Liver (tissue), 8 donors: ENCODE measurements at regions not wholly inside any gene's neighbourhood (a gene's known extent, or its start where the extent isn't known, plus 50 kb on each side); places are given as distances from the start of the nearest gene placed in this dataset.
A peak's percentile ranks its signal among the peaks of the same experiment; 100 is the strongest.

ENCODE experiments used
- DNase-seq: peaks from one replicate; pipeline ENCODE4 v3.0.0-alpha.2; 2017; ENCODE audit warnings: low spot score
- H3K27ac ChIP-seq, 2 donors: one replicate each; pipeline ENCODE4 v1.7.0; 2013; ENCODE audit warnings: inconsistent platforms in 2 of 2, low read length in 2 of 2, control low read depth in 1 of 2, low read depth in 1 of 2, mild to moderate bottlenecking in 1 of 2
- H3K27me3 ChIP-seq, 4 donors: one replicate each; pipeline versions ENCODE4 v1.6.1 to v1.7.0; 2013; ENCODE audit warnings: low read length in 3 of 4, inconsistent platforms in 1 of 4, mild to moderate bottlenecking in 1 of 4, moderate library complexity in 1 of 4; ENCODE audit not compliant: control insufficient read depth in 4 of 4, insufficient read depth in 4 of 4
- H3K36me3 ChIP-seq, 4 donors: one replicate each; pipeline versions ENCODE4 v1.6.1 to v1.7.0; 2013; ENCODE audit warnings: low read length in 3 of 4, mild to moderate bottlenecking in 3 of 4, low read depth in 1 of 4, moderate library complexity in 1 of 4; ENCODE audit not compliant: control insufficient read depth in 4 of 4, insufficient read depth in 3 of 4
- H3K4me1 ChIP-seq, 4 donors: one replicate each; pipeline versions ENCODE4 v1.6.1 to v1.7.0; 2013; ENCODE audit warnings: low read length in 3 of 4, mild to moderate bottlenecking in 3 of 4, moderate library complexity in 1 of 4; ENCODE audit not compliant: control insufficient read depth in 4 of 4, insufficient read depth in 4 of 4
- H3K4me3 ChIP-seq, 3 donors: one replicate each; pipeline versions ENCODE4 v1.6.1 to v1.7.0; 2013; ENCODE audit warnings: low read length in 3 of 3, control low read depth in 1 of 3, low read depth in 1 of 3, mild to moderate bottlenecking in 1 of 3
- H3K9ac ChIP-seq, 2 donors: one replicate each; pipeline ENCODE4 v1.7.0; 2013; ENCODE audit warnings: low read length in 2 of 2, mild to moderate bottlenecking in 2 of 2, moderate library complexity in 2 of 2, control low read depth in 1 of 2, low read depth in 1 of 2
- H3K9me3 ChIP-seq, 4 donors: one replicate each; pipeline versions ENCODE4 v1.6.1 to v1.7.0; 2013; ENCODE audit warnings: low read length in 3 of 4; ENCODE audit not compliant: control insufficient read depth in 4 of 4
- EGR1 ChIP-seq, 2 donors: IDR thresholded peaks; 2 replicates each; pipeline ENCODE4 v1.6.1; 2016 to 2018; ENCODE audit warnings: antibody characterized with exemption in 2 of 2, low read depth in 2 of 2
- FOXA1 ChIP-seq: IDR thresholded peaks from 2 replicates; pipeline ENCODE4 v1.6.1; 2016; ENCODE audit warnings: antibody characterized with exemption
- FOXA2 ChIP-seq: IDR thresholded peaks from 2 replicates; pipeline ENCODE4 v1.6.1; 2016; ENCODE audit warnings: antibody characterized with exemption
- GABPA ChIP-seq, 2 donors: IDR thresholded peaks in 1 of 2; conservative IDR thresholded peaks in 1 of 2; 2 replicates each; pipeline ENCODE4 v1.6.1; 2016; ENCODE audit warnings: antibody characterized with exemption in 2 of 2, mild to moderate bottlenecking in 1 of 2, moderate library complexity in 1 of 2
- HNF4A ChIP-seq, 2 donors: conservative IDR thresholded peaks; 2 replicates each; pipeline ENCODE4 v1.6.1; 2016; ENCODE audit warnings: antibody characterized with exemption in 2 of 2, mild to moderate bottlenecking in 2 of 2
- HNF4G ChIP-seq: IDR thresholded peaks from 2 replicates; pipeline ENCODE4 v1.6.1; 2016; ENCODE audit warnings: antibody characterized with exemption
- JUND ChIP-seq, 2 donors: IDR thresholded peaks; 2 replicates each; pipeline ENCODE4 v1.6.1; 2016; ENCODE audit warnings: antibody characterized with exemption in 2 of 2
- NR2F2 ChIP-seq: IDR thresholded peaks from 2 replicates; pipeline ENCODE4 v1.6.1; 2016; ENCODE audit warnings: antibody characterized with exemption
- RAD21 ChIP-seq, 2 donors: IDR thresholded peaks; 2 replicates each; pipeline ENCODE4 v1.6.1; 2016; ENCODE audit warnings: antibody characterized with exemption in 2 of 2, mild to moderate bottlenecking in 2 of 2
- RXRA ChIP-seq, 2 donors: IDR thresholded peaks; 2 replicates each; pipeline ENCODE4 v1.6.1; 2017 to 2018; ENCODE audit warnings: antibody characterized with exemption in 2 of 2, mild to moderate bottlenecking in 1 of 2
- SP1 ChIP-seq: IDR thresholded peaks from 2 replicates; pipeline ENCODE4 v1.6.1; 2018; ENCODE audit warnings: antibody characterized with exemption, mild to moderate bottlenecking
- TAF1 ChIP-seq: conservative IDR thresholded peaks from 2 replicates; pipeline ENCODE4 v1.6.1; 2016; ENCODE audit warnings: antibody characterized with exemption, mild to moderate bottlenecking
- YY1 ChIP-seq: IDR thresholded peaks from 2 replicates; pipeline ENCODE4 v1.6.1; 2016; ENCODE audit warnings: antibody characterized with exemption, mild to moderate bottlenecking
- WGBS: extraction: QIAGEN DNeasy Blood & Tissue Kit; methylation state at CpG from one replicate; pipeline ENCODE4 v1.1.7; 2013; 5-methylcytosine and 5-hydroxymethylcytosine counted together
- TF ChIP-seq, protein P1 (sequence below): IDR thresholded peaks from 2 replicates; pipeline ENCODE4 v1.6.1; 2016; ENCODE audit warnings: antibody characterized with exemption
- TF ChIP-seq, protein P2 (sequence below): IDR thresholded peaks from 2 replicates; pipeline ENCODE4 v1.6.1; 2016; ENCODE audit warnings: antibody characterized with exemption
- TF ChIP-seq, protein P3 (sequence below): IDR thresholded peaks from 2 replicates; pipeline ENCODE4 v1.6.1; 2016; ENCODE audit warnings: antibody characterized with exemption
- TF ChIP-seq, protein P4 (sequence below): IDR thresholded peaks from 2 replicates; pipeline ENCODE4 v1.6.1; 2016; ENCODE audit warnings: antibody characterized with exemption, mild to moderate bottlenecking
- TF ChIP-seq, protein P5 (sequence below): fragments of 150-350 bp; IDR thresholded peaks from 2 replicates; pipeline ENCODE4 v1.5.1; 2017; ENCODE audit warnings: improper control_type of control experiment, low read depth, low read length; ENCODE audit not compliant: missing input control
- donor health status: healthy.
- donor health status: healthy.
- donor health status: healthy.
- donor health status: healthy.
- donor health status: healthy.

DNA sequence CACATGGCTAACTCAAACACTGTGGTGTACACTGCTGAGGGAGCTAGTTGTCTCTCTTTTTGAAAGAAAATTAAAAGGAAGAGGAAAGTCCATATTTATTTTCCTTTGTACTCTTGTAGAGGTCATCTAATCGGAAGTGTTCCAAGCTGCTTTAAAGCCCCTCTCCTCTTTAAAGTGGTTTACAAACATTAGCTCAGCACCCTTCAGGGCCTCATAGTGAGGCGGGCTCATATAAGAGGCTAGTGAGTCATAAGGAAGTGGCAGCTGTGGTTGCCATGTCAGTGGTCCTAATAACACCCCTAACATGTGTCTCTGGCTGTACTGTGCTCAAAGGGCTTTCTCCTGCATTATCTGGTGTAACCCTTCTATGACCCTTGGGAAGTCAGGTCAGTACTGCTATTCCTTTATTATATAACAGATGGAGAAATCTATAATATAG, 104.4 kb upstream of the SERBP1 start:
- Histone ChIP-seq H3K27ac (peak overlapping the region; percentile 85 to 89), H3K4me1 (peaks cover 9 to 53% (median 35%) of the 10 kb centered on the region in 4 donors), H3K4me3 (no peak overlapping the region), H3K27me3 (no peaks in the 10 kb centered on the region), H3K9me3 (no peaks in the 10 kb centered on the region), H3K36me3 (no peaks in the 10 kb centered on the region), H3K9ac (peak overlapping the region; percentile 22 to 88)
- 25% methylated on average over 2 of the region's 2 CpGs for WGBS
- TF ChIP-seq, protein P1, sequence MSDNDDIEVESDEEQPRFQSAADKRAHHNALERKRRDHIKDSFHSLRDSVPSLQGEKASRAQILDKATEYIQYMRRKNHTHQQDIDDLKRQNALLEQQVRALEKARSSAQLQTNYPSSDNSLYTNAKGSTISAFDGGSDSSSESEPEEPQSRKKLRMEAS: peak; percentile 59
- TF ChIP-seq EGR1 (IDR thresholded peaks at IDR 0.05; ENCODE audit: low read depth in 2 of 2): peak in 1 of 2 donors; percentile 16
- TF ChIP-seq FOXA2: peak; percentile 44
- no peak for TF ChIP-seq GABPA (IDR thresholded peaks at IDR 0.05 in 1 of 2, conservative IDR thresholded peaks at IDR 0.05 in 1 of 2)
- peak; percentile 45 for TF ChIP-seq HNF4G
- peak; percentile 87 to 88 for TF ChIP-seq RXRA (IDR thresholded peaks at IDR 0.05)
- peak; percentile 13 for TF ChIP-seq TAF1
- TF ChIP-seq, protein P2, sequence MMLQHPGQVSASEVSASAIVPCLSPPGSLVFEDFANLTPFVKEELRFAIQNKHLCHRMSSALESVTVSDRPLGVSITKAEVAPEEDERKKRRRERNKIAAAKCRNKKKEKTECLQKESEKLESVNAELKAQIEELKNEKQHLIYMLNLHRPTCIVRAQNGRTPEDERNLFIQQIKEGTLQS: peak; percentile 45
- TF ChIP-seq, protein P3, sequence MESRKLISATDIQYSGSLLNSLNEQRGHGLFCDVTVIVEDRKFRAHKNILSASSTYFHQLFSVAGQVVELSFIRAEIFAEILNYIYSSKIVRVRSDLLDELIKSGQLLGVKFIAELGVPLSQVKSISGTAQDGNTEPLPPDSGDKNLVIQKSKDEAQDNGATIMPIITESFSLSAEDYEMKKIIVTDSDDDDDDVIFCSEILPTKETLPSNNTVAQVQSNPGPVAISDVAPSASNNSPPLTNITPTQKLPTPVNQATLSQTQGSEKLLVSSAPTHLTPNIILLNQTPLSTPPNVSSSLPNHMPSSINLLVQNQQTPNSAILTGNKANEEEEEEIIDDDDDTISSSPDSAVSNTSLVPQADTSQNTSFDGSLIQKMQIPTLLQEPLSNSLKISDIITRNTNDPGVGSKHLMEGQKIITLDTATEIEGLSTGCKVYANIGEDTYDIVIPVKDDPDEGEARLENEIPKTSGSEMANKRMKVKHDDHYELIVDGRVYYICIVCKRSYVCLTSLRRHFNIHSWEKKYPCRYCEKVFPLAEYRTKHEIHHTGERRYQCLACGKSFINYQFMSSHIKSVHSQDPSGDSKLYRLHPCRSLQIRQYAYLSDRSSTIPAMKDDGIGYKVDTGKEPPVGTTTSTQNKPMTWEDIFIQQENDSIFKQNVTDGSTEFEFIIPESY: peak; percentile 23
- peak; percentile 81 to 83 for TF ChIP-seq HNF4A (conservative IDR thresholded peaks at IDR 0.05)
- TF ChIP-seq JUND (IDR thresholded peaks at IDR 0.05): peak; percentile 58 to 65
- peak; percentile 29 for TF ChIP-seq FOXA1
- TF ChIP-seq NR2F2: peak; percentile 15
- no peak for TF ChIP-seq RAD21 (IDR thresholded peaks at IDR 0.05)
- peak; percentile 48 for TF ChIP-seq YY1
- TF ChIP-seq, protein P4, sequence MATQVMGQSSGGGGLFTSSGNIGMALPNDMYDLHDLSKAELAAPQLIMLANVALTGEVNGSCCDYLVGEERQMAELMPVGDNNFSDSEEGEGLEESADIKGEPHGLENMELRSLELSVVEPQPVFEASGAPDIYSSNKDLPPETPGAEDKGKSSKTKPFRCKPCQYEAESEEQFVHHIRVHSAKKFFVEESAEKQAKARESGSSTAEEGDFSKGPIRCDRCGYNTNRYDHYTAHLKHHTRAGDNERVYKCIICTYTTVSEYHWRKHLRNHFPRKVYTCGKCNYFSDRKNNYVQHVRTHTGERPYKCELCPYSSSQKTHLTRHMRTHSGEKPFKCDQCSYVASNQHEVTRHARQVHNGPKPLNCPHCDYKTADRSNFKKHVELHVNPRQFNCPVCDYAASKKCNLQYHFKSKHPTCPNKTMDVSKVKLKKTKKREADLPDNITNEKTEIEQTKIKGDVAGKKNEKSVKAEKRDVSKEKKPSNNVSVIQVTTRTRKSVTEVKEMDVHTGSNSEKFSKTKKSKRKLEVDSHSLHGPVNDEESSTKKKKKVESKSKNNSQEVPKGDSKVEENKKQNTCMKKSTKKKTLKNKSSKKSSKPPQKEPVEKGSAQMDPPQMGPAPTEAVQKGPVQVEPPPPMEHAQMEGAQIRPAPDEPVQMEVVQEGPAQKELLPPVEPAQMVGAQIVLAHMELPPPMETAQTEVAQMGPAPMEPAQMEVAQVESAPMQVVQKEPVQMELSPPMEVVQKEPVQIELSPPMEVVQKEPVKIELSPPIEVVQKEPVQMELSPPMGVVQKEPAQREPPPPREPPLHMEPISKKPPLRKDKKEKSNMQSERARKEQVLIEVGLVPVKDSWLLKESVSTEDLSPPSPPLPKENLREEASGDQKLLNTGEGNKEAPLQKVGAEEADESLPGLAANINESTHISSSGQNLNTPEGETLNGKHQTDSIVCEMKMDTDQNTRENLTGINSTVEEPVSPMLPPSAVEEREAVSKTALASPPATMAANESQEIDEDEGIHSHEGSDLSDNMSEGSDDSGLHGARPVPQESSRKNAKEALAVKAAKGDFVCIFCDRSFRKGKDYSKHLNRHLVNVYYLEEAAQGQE: peak; percentile 41
- peak; percentile 83 for TF ChIP-seq SP1
- TF ChIP-seq, protein P5, sequence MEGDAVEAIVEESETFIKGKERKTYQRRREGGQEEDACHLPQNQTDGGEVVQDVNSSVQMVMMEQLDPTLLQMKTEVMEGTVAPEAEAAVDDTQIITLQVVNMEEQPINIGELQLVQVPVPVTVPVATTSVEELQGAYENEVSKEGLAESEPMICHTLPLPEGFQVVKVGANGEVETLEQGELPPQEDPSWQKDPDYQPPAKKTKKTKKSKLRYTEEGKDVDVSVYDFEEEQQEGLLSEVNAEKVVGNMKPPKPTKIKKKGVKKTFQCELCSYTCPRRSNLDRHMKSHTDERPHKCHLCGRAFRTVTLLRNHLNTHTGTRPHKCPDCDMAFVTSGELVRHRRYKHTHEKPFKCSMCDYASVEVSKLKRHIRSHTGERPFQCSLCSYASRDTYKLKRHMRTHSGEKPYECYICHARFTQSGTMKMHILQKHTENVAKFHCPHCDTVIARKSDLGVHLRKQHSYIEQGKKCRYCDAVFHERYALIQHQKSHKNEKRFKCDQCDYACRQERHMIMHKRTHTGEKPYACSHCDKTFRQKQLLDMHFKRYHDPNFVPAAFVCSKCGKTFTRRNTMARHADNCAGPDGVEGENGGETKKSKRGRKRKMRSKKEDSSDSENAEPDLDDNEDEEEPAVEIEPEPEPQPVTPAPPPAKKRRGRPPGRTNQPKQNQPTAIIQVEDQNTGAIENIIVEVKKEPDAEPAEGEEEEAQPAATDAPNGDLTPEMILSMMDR: no peak
- DNase-seq: no peak
